HepG2 (cell line): ENCODE measurements at regions not wholly inside any gene's neighbourhood (a gene's known extent, or its start where the extent isn't known, plus 50 kb on each side); places are given as distances from the start of the nearest gene placed in this dataset.

ENCODE experiments used
- ATAC-seq: fragments of 200-7000 bp; cut with Tn5 transposase; 3 replicates; pipeline ENCODE4 v1.9.1; 2020; ENCODE audit warnings: mild to moderate bottlenecking, moderate library complexity
- BruUV-seq: library from RNA; stranded (reverse); fragments of 400-500 nt; replicated peaks from 2 replicates; lab custom pipeline; 2021; lab: Mats Ljungman, UMichigan
- CTCF ChIA-PET: fragments of 300-600 bp; formaldehyde crosslinking; extraction: SDS; loops from one replicate; lab custom pipeline; 2021; ENCODE audit warnings: low total read pairs, inconsistent platforms, low intra/inter-chr PET ratio; lab: Yijun Ruan, JAX
- POLR2A ChIA-PET: fragments of 350-600 bp; sonication (Branson Sonifier 250); formaldehyde crosslinking; loops from one replicate; lab custom pipeline; 2020; ENCODE audit warnings: antibody characterized with exemption, inconsistent platforms; lab: Yijun Ruan, JAX
- DNase-seq: peaks from one replicate; pipeline ENCODE4 v3.0.0-alpha.2; 2015; ENCODE audit warnings: low spot score
- FAIRE-seq: peaks from 3 replicates; lab custom pipeline; 2011; peaks lifted over from hg19 to GRCh38; lab: Jason Lieb, UNC
- H2AFZ ChIP-seq: one replicate; pipeline ENCODE4 v1.6.1; 2011; ENCODE audit warnings: low read length, inconsistent platforms
- H3K27ac ChIP-seq: fragments of 300-600 bp; 3 replicates; pipeline ENCODE4 v1.8.0; 2011; ENCODE audit warnings: mixed run types, mild to moderate bottlenecking, mixed read lengths, low read length, inconsistent platforms; ENCODE audit not compliant: insufficient read depth; ENCODE audit errors: extremely low read length
- H3K27me3 ChIP-seq, 2 experiments: fragments of 200-600 bp in 1 of 2; 2 replicates in 1 of 2; 3 replicates in 1 of 2; pipeline versions ENCODE4 v1.6.0 to v1.8.0; 2011; ENCODE audit warnings: low read length in 2 of 2, mild to moderate bottlenecking in 2 of 2, moderate library complexity in 2 of 2, inconsistent platforms in 1 of 2; ENCODE audit not compliant: insufficient read depth in 2 of 2, control insufficient read depth in 1 of 2
- H3K36me3 ChIP-seq, 2 experiments: fragments of 200-600 bp in 1 of 2; replicated peaks in 1 of 2; 2 replicates in 1 of 2; 3 replicates in 1 of 2; pipeline versions ENCODE4 v1.5.1 to v1.8.0; 2011; ENCODE audit warnings: low read length in 2 of 2, inconsistent platforms in 1 of 2; ENCODE audit not compliant: insufficient read depth in 2 of 2, control insufficient read depth in 1 of 2
- H3K4me1 ChIP-seq: 2 replicates; pipeline ENCODE4 v1.5.1; 2012; ENCODE audit warnings: low read length, inconsistent platforms; ENCODE audit not compliant: insufficient read depth
- H3K4me2 ChIP-seq: 2 replicates; pipeline ENCODE4 v1.6.0; 2011; ENCODE audit warnings: low read depth, low read length, inconsistent platforms
- H3K4me3 ChIP-seq, 3 experiments: fragments of 200-600 bp in 1 of 3; sonication (generic), shearing (Covaris generic) in 1 of 3; replicated peaks in 1 of 3; 2 replicates each; pipeline ENCODE4 v1.5.1; 2011 to 2016; ENCODE audit warnings: low read length in 3 of 3, inconsistent platforms in 2 of 3, low read depth in 2 of 3, mild to moderate bottlenecking in 2 of 3, control low read depth in 1 of 3, mixed read lengths in 1 of 3; ENCODE audit not compliant: insufficient read depth in 1 of 3
- H3K79me2 ChIP-seq: one replicate; pipeline ENCODE4 v1.6.1; 2011; ENCODE audit warnings: low read length, inconsistent platforms; ENCODE audit not compliant: insufficient read depth
- H3K9ac ChIP-seq: 2 replicates; pipeline ENCODE4 v1.6.0; 2011; ENCODE audit warnings: mild to moderate bottlenecking, low read depth, low read length, inconsistent platforms; ENCODE audit not compliant: insufficient read depth
- H3K9me3 ChIP-seq: 2 replicates; pipeline ENCODE4 v1.5.1; 2012; ENCODE audit warnings: mild to moderate bottlenecking, low read length
- H4K20me1 ChIP-seq: 2 replicates; pipeline ENCODE4 v1.6.0; 2011; ENCODE audit warnings: inconsistent platforms, mild to moderate bottlenecking, low read length, moderate library complexity; ENCODE audit not compliant: insufficient read depth
- AKNA ChIP-seq: sonication (generic); formaldehyde crosslinking; IDR thresholded peaks from 2 replicates; pipeline ENCODE4 v1.4.0; 2020; ENCODE audit warnings: missing genetic modification reagents, borderline replicate concordance
- KDM6A ChIP-seq: IDR thresholded peaks from 2 replicates; pipeline ENCODE4 v1.6.1; 2016; ENCODE audit warnings: low read depth
- ZC3H4 ChIP-seq: sonication (generic); formaldehyde crosslinking; IDR thresholded peaks from 2 replicates; pipeline ENCODE4 v1.4.0; 2020; ENCODE audit warnings: missing genetic modification reagents, borderline replicate concordance
- ZNF318 ChIP-seq: sonication (generic); formaldehyde crosslinking; IDR thresholded peaks from 2 replicates; pipeline ENCODE4 v1.4.0; 2020; ENCODE audit warnings: mild to moderate bottlenecking, missing genetic modification reagents
- ZNF850 ChIP-seq: sonication (generic); formaldehyde crosslinking; conservative IDR thresholded peaks from 2 replicates; pipeline ENCODE4 v1.9.0; 2021; ENCODE audit warnings: mild to moderate bottlenecking, missing genetic modification reagents
- ZNF879 ChIP-seq: sonication (generic); formaldehyde crosslinking; IDR thresholded peaks from 2 replicates; pipeline ENCODE4 v1.8.1; 2023; ENCODE audit warnings: missing genetic modification reagents
- WGBS: methylation state at CpG from one replicate; pipeline ENCODE4 v1.1.6; 2017; ENCODE audit warnings: low lambda C conversion rate; 5-methylcytosine and 5-hydroxymethylcytosine counted together
- in situ Hi-C: cut with HindIII; loops from 2 replicates; pipeline ENCODE4 v1.10.0; 2017; ENCODE audit warnings: low pct_unique_long_range_greater_than_20kb; ENCODE audit not compliant: extremely low pct_ligation_motif_present
- intact Hi-C: fragments of 100-400 bp; cut with micrococcal nuclease; formaldehyde crosslinking; loops from one replicate; pipeline ENCODE4 v1.10.0; 2022; ENCODE audit not compliant: unreplicated experiment

GRCh38 chr5:162990856-162991497 is 446.4 kb upstream of the CCNG1 start:
- Histone ChIP-seq H3K4me2 (no peak overlapping the region), H2AFZ (no peak overlapping the region), H3K79me2 (no peaks in the 10 kb centered on the region), H3K27me3 (no peaks in the 10 kb centered on the region), H3K36me3 (no peaks in the 10 kb centered on the region), H4K20me1 (no peaks in the 10 kb centered on the region), H3K4me1 (no peaks in the 10 kb centered on the region), H3K9ac (no peak overlapping the region), H3K27ac (no peak overlapping the region), H3K4me3 (no peak overlapping the region), H3K9me3 (peaks cover 75% of the 10 kb centered on the region)
- DNase-seq (no peak), ATAC-seq (no peak), FAIRE-seq (no peak)
- ChIA-PET CTCF (no interaction called here), POLR2A (no interaction called here)
- in situ Hi-C loops: no loop called here
- BruUV-seq: no TSS peak
- intact Hi-C loops: no loop called here
- 0% methylated on average over 2 of the region's 2 CpGs for WGBS
- no peak for TF ChIP-seq ZNF850 (CRISPR knock-in tag)
- TF ChIP-seq KDM6A: no peak
- no peak for TF ChIP-seq ZC3H4
- no peak for TF ChIP-seq ZNF879
- no peak for TF ChIP-seq ZNF318 (CRISPR knock-in tag)
- no peak for TF ChIP-seq AKNA (CRISPR knock-in tag)
